GM19238 (cell line): ENCODE measurements at regions not wholly inside any gene's neighbourhood (a gene's known extent, or its start where the extent isn't known, plus 50 kb on each side); places are given as distances from the start of the nearest gene placed in this dataset.
"Not testable (repeated sequence)": the region's sequence is repeated elsewhere in the genome, so short reads cannot be mapped to it uniquely, and the experiment has no call there.

Experiments
- DNase-seq: peaks from one replicate; pipeline ENCODE4 v3.0.0; 2011; ENCODE audit warnings: low spot score; ENCODE audit not compliant: insufficient read length

DNA sequence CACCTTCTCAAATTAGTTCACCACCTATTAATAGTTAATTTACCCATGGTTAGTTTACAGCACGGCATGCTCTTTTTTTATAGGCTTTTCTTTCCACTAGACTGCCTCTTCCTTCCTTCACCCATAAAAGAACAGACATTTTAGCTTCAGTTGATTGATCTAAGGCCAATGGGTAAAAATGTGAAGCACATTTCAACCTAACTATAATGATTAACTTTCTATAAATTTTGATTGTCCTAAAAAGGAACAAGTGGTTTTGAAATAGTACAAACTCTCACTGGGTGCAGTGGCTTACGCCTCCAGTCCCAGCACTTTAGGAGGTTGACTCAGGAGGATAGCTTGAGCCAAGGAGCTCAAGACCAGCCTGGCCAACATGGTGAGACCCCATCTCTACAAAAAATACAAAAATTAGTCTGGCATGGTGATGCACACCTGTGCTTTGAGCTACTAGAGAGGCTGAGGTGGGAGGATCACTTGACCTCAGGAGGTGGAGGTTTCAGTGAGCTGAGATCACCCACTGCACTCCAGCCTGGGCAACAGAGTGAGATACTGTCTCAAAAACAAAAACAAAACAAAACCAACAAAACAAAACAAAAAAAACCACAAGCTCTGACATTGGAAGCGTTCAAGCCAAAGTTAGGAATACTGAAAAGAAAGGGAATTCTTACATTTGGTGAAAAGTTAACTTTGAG lies 89.9 kb upstream of the FAT1 start:
- no peak for DNase-seq

DNA sequence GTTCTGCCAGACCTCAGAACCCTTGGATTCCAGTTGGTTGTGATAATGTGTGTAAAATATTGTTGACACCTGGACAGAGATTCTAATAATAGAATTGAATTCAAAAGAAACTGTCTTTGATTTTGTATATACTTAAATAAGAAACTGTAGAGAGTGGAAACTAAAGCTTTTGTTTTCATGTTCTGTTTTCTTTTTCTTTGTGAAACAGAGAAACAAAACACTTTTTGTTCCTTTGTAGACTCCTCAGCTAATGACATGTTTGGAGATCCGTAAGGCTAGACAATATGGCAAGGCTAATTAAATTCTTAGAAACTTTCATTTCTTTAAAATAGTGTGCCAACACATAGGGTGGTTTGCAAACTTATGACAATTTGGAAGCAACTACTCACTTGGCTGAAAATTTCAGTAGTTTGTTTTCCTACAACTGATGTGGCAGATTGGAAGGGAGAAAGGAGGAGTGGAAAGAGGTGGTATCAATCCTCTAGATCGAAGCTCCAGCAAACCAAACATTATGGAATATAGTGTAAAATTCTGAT lies 90.9 kb upstream of the FAT1 start:
- no peak for DNase-seq

DNA sequence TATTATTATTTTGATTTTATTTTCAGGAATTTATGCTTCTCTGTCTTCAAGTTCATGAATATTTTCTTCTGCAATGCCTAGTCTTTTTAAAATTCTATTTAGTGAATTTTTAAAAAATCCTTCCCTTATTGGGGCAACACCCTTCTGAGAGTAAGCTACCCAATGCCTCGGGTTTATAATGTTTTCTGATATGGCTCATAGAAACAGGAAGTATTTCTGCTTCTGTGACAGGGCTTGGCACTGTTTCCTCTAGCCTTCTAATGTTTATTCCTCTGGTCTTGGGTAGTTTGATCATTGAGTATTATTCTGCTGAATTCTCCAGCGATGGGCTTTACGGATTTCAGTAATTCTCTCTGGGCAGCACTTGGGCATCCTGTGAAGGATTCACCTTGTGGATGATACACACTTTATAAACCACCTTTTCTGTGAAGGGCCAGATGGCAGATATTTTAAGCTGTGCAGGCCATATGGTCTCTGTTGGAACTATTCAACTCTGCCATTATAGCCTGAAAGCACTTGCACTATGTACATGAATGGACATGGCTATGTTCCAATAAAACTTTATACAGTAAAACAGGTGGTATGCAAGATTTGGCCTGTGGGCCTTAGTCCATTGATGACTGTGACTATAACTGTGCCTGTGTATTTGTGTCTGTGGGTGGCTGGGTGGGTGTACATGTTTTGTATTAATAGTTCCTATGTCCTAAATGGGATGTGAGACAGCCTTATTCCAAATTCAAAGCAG lies 95.9 kb upstream of the FAT1 start:
- DNase-seq, result no peak

DNA sequence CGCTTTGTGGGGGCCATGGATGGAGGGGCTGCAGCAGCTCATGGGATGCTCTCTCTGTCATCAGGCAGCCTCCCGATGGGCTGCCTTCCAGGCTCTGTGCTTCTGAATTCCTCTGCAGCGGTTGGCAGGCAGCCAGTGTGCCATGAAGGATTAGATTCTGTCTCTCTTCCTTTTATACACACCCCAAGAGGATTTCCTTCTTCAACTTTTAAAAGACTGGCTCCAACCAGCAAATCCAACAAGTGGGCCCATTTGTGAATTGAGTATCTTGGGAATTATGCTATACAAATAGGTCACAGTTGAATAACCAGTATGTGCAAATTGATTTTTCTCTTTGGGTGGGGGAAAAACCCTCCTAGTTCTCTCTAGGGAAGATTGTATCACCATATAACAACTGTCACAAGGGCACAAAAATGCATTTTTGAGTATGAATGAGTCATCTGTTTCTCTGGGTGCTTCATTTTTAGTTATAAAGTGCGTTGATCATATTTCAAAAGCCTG lies 96.8 kb upstream of the FAT1 start:
- DNase-seq, result no peak

DNA sequence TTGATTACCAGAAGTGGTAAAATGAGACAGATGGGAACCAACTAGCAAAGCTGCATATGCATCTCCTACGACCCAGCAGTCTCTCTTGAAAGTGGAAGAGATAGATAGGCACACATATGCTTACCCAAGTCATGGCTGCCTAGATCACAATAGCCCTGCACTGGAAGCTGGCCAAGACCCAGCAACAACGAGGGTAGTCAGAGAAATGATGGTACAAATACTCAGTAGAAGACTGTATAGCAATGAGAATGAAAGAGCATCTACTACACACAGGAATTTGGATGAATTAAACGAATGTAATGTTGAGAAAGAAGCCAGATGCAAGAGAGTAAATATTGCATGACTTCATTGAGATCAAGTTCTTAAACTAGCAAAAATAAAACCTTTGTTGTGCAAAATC lies 100.3 kb upstream of the FAT1 start:
- DNase-seq, result no peak

DNA sequence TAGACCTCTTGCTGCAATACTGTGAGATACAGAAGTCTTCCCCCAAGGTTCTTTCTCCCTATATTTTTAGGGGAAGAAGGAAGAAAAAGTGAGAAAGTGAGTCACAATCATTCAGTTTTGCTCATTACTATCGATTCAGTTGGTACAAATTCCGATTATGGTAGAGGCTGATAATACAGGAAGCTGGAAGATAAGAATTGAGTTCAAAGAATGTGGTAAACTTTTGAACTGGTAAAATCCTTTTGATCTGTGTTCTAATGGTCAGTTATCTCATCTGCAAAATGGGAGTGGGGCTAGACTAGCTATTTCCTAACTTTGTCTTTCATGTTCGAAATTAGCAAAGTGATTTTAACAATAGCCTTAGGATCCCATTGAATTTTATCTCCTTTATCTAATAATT lies 101.4 kb upstream of the FAT1 start:
- no peak for DNase-seq

DNA sequence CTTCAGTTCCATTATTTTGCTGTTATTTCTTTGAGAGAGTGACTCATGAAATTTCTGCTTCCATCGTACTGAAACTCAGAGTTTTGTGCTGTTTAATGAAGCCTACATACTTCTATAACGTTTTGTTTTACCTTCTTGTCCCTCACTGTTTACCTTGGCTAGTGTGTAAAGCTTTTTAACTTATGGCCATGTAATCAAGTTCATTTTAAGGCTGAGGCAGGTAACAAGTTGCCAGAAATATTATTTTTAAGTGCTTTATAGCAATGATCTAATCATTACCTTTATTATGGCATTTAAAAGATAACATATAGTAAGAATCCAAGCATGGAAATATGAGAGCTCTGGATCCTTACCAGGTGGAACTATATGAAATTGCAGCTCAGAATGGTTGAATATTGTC lies 102.3 kb upstream of the FAT1 start:
- DNase-seq, result no peak

DNA sequence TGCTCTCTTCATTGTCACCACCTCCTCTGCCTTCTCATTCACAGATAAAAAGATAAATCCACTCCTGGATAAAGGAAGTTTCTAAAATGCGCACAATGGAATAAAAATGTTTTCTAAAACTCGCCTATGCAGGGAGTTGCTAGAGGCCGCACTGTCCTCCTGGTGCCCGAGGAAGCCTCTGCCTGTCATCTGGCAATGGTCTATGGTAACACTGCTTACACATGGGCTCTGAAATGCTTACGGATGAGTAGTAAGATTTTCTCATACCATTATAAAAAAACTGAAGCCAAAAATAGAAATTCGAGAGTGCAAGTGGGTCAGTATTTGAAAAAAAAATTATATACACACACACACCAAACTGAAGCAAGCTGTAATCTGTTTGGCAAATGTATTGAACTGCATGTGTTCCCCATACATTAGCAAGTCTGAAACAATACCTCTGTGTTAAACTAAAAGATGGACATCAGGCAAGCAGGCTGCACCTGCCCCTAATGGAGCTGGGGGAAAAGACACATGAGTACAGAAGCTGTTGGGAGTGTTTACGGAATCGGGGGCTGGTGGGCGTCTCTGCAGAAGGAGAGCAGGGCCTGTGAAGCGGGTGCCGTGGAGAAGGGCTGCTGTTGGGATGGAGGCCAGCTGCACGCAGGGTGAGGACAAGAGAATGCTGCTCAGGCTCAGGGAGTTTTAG lies 103.3 kb upstream of the FAT1 start:
- DNase-seq, result no peak

DNA sequence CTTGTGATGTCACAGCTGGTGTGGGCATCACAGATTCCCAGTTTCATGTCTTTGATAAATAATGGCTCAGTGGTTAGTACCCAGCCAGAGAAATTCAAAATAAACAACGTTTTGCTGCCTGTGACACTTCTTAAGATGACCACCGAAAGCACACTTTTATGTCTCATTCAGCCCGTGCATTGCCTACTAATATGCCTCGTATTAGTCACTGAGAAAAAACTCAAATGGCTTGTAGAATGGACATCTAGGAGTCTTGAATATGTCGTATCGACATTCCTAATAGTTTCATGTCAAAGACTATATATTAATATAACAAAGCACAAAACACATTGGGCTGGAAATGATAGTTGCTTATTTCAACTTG lies 103.9 kb upstream of the FAT1 start:
- DNase-seq, result no peak

DNA sequence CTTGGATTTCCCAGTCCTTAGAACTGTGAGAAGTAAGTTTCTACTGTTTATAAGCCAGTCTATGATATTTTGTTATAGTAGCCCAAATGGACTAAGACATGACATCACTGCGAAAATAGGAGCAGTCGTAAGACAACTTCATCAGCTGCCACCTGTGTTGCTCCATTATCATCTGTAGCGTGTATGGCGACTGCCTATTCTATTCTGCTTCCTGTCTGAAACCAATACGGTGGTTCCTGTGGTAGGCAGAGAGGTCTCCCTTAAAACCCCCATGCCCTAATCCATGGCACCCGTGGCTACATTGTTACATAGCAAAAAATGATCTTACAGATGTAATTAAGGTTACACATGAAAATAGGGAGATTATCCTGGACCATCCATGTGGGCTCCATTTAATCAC lies 105.4 kb upstream of the FAT1 start:
- no peak for DNase-seq

DNA sequence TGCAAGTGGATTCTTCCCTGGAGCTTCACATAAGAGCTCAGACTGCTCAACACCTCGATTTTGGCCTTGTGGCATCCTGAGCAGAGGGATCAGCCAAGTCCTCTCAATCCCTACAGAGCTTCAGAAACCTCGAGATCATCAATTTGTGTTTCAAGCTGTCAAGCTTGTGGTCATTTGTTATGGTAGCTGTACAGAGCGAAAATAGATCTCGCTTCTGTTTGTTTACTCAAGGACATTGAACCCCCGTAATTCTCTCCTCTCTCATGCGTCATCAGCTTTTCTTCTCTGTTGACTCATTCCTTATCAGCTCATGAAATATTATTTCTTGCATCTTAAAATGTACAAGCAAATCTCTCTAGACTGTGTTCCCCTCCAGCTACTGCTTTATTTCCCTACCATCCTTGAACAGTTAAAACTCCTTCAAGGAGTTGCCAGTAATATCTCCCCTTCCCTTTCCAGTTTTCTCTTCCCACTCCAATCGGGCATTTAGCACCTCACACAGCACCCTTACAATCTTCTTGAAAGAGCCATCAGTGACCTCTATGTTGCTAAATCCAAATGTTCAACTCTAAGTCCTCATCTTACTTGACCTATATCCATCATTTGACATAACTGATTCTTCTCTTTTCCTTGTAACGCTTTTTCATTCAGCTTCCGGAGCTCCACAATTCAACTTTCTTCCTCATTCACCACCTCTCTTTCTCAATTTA lies 106.2 kb upstream of the FAT1 start:
- no peak for DNase-seq

DNA sequence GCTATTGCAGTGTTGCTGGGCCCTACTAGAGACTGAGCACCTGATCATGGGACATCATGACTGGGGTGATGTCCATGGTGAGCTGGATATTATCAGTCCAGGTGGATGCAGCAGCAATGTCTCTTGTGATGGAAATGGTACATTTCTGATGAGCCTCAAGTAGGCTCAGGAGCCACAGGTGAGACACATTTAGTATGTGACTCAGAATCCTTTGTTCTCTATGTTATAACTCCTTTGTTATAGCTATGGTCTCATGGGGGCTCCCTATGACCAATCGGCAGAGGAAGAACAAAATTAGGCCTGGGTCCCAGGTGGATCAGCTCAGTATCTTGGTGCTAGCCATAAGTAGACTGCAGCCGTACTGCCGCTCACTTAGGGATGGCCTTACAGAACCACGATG lies 107.9 kb upstream of the FAT1 start:
- no peak for DNase-seq

DNA sequence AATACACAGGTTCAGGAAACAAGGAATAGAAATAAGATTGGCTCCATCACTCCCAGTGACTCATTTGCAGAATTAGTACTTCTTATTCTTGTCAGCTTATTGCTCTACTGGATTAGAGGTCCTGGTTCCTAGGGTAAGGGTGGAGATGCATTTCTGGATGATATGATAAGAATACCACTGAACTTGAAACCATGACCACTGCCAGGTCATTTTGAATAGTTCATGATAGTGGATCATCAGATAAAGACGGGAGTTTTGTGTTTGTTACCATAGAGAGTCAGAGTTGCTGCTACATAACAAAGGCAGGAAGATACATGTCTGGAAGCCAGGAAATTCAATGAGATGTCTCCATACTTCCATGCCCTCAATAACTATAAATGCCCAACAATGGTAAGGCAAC lies 109.2 kb upstream of the FAT1 start:
- no peak for DNase-seq

DNA sequence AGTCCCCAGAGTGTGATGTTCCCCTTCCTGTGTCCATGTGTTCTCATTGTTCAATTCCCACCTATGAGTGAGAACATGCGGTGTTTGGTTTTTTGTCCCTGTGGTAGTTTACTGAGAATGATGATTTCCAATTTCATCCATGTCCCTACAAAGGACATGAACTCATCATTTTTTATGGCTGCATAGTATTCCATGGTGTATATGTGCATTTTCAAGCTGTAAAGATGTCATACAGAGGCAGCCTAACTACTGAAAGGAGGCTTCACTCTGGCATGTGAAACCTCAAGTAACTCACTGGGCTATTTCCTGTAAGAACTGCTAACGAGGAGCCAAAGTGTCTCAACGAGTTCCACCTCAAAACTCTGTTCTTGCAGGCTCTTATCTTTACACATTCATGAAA lies 113.8 kb upstream of the FAT1 start:
- DNase-seq, result not testable (repeated sequence)

DNA sequence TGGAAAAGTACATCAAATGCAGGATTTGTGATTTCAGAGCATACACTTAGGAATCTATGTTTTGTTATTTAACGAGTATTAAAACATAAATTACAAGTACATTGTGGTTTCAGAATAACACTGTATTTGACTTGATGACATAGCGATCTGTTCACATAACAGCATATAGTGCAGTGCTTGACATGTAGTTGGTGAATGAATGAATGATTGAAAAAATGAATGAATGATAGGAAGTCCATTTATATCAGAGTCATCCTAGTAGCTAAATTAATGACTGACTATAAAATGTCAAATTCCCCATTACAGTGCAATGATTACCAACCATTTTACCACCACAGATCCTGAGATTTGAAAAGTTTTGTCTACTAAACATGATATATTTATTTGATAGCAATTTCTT lies 114.6 kb upstream of the FAT1 start:
- DNase-seq, result no peak

DNA sequence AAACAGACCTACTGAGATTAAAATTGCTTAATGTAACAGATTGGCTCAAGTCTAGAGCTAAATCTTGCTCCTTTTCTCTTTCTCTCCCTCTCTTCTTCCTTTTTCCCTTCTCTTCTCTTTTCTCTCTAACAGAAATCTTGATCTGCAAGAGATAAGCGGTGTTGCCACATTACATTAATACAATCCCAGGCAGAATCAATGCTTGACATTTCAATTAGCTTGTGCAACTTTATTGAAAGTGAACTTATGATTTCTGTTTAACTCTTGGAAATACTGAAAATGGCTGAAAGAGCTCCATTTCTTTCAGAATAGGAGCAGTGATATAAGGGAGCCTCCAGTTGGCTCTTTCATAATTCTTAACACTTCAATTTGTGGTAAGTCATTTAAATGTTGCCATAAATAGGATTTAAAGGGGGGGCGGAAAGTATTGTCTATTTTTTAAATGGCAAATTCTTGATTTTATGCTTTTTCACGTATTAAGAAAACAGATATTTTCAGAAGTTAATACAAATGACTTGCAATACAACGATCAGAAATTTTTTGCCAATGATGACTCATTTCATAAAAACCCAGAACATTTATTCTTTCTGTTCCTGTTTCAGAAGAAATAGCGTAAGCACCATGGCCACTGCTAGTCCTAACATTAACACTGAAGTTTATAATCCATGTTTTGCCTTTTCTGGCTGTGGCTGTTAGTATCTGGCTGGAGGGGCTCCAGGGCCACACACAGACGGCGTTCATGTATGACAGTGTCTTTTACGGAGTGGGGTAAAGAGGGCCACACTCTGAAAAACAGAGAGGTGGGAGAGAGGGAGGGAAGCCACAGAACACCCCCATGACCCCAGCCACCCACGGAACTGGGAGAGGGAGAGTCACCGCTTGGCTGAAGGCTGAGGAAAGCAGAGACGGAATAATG lies 115.7 kb upstream of the FAT1 start:
- no peak for DNase-seq

DNA sequence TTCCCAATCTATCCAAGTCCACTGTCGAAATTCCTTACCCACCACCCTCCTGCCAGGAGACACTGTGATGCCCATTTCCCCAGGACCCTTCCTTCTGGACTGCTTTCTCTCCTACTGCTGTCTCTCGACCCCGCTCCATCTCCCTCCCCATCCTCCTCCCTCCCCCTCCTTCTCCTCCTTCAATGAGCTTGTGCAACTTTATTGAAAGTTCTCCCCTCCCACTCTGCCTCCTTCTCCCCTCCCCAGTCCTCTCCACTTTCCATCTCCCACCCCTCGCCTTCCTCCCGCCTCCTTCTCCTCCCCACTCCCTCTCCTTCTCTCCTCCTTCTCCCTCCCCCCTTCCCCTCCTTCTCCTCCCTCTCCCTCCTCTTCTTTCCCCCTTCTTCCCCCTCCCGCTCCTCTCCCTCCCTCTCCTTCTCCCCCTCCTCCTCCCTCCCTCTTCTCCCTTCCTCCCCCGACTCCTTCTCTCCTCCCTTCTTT lies 116.6 kb upstream of the FAT1 start:
- no peak for DNase-seq

DNA sequence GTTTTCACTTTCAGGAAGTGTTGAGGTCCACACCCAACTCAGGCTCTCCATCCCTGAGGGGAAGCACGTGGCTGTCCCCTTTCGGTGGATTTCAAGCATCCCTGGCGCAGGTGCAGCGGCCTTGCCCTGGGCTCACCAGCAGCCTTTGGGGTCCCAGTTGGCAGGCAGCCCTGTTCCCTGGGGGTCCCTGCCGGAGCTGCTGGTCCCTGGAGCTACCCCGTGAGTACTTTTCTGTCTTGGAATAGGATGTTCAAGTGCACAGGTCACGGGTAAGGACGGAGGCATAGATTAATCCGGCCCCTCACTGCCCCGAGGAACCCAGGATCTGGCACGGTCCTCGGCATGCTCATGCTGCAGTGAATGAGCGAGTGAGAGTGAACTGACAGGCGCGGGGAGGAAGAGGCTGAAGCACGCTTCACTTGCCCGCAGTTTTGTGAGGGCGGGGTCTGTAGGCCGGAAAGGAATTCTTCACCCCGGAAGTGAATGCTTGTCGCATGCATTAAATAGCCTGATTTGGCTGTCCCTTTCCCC lies 117.2 kb upstream of the FAT1 start:
- no peak for DNase-seq

DNA sequence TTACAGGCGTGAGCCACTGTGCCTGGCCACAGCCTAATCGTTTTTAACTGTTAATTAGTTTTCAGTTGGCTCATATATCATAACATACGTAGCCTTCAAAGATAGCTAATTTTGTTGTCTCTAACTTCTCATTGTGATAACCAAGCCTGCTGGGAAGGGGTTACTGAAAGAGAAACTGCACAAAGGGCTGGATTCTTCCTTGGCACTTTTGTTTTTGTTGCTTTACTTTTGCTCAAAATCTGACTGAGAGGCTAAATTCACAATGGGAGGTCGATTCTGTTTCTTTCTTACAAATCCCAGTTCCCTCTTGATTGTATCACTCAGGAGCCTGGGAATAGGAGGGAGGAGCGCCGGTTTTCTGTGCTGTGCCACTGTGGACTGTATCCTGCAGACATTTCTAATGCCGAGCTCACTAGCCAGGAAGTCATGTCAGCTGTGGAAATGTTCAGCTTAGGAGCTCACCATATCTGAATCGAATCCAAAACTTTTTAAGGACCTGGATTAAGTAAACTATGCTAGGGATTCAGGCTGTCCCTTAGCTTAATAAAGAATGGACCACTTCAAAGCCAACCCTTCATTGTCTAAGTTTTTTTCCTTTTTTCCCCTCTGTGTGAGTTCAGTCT lies 120.5 kb upstream of the FAT1 start:
- DNase-seq, result no peak
